ENCODE measurements at regions not wholly inside any gene's neighbourhood (a gene's known extent, or its start where the extent isn't known, plus 50 kb on each side); places are given as distances from the start of the nearest gene placed in this dataset.

- no peak for DNase-seq (ENCODE audit: low read depth in 2 of 2)
Measured at GRCh38 chr21:16304174-16305095, 574.7 kb downstream of the USP25 start.

- no peak for DNase-seq (ENCODE audit: low read depth in 2 of 2)
Measured at GRCh38 chr21:16305686-16306085, 575.9 kb downstream of the USP25 start.

GRCh38 chr21:16307256-16307655 lies 577.5 kb downstream of the USP25 start:
- no peak for DNase-seq (ENCODE audit: low read depth in 2 of 2)

- DNase-seq (ENCODE audit: low read depth in 2 of 2): no peak
Measured at GRCh38 chr21:16308269-16308668, 578.5 kb downstream of the USP25 start.

- no peak for DNase-seq (ENCODE audit: low read depth in 2 of 2)
Measured at GRCh38 chr21:16309250-16309971, 579.6 kb downstream of the USP25 start.

- DNase-seq (ENCODE audit: low read depth in 2 of 2): no peak
Measured at GRCh38 chr21:16310176-16310575, 580.4 kb downstream of the USP25 start.

- DNase-seq (ENCODE audit: low read depth in 2 of 2): no peak
Measured at GRCh38 chr21:16311229-16311628, 581.4 kb downstream of the USP25 start.

GRCh38 chr21:16312321-16312720 lies 582.5 kb downstream of the USP25 start:
- DNase-seq (ENCODE audit: low read depth in 2 of 2): no peak

- no peak for DNase-seq (ENCODE audit: low read depth in 2 of 2)
Measured at GRCh38 chr21:16315223-16315622, 585.4 kb downstream of the USP25 start.

GRCh38 chr21:16318651-16319300 lies 589.0 kb downstream of the USP25 start:
- no peak for DNase-seq (ENCODE audit: low read depth in 2 of 2)

- DNase-seq (ENCODE audit: low read depth in 2 of 2): no peak
Measured at GRCh38 chr21:16320110-16320509, 590.3 kb downstream of the USP25 start.

GRCh38 chr21:16322454-16322853 lies 592.7 kb downstream of the USP25 start:
- no peak for DNase-seq (ENCODE audit: low read depth in 2 of 2)

- no peak for DNase-seq (ENCODE audit: low read depth in 2 of 2)
Measured at GRCh38 chr21:16323596-16323995, 593.8 kb downstream of the USP25 start.

- DNase-seq (ENCODE audit: low read depth in 2 of 2): no peak
Measured at GRCh38 chr21:16324630-16325029, 594.8 kb downstream of the USP25 start.

GRCh38 chr21:16330082-16330907 lies 600.5 kb downstream of the USP25 start:
- no peak for DNase-seq (ENCODE audit: low read depth in 2 of 2)

- no peak for DNase-seq (ENCODE audit: low read depth in 2 of 2)
Measured at GRCh38 chr21:16330908-16331268, 601.1 kb downstream of the USP25 start.

- DNase-seq (ENCODE audit: low read depth in 2 of 2): no peak
Measured at GRCh38 chr21:16337266-16337665, 607.5 kb downstream of the USP25 start.

- no peak for DNase-seq (ENCODE audit: low read depth in 2 of 2)
Measured at GRCh38 chr21:16342932-16343331, 613.1 kb downstream of the USP25 start.

GRCh38 chr21:16343776-16344175 lies 614.0 kb downstream of the USP25 start:
- DNase-seq (ENCODE audit: low read depth in 2 of 2): no peak

- no peak for DNase-seq (ENCODE audit: low read depth in 2 of 2)
Measured at GRCh38 chr21:16345757-16346156, 616.0 kb downstream of the USP25 start.

- DNase-seq (ENCODE audit: low read depth in 2 of 2): no peak
Measured at GRCh38 chr21:16347223-16347622, 617.4 kb downstream of the USP25 start.

- no peak for DNase-seq (ENCODE audit: low read depth in 2 of 2)
Measured at GRCh38 chr21:16353764-16354163, 624.0 kb downstream of the USP25 start.

All from stimulated activated CD8-positive, alpha-beta memory T cell treated with anti-CD3 and anti-CD28 coated beads, Interleukin-2, amount 100 ng/mL, for 1 hour (primary cell).